Mucosa of descending colon (tissue), 3 donors: ENCODE measurements at regions not wholly inside any gene's neighbourhood (a gene's known extent, or its start where the extent isn't known, plus 50 kb on each side); places are given as distances from the start of the nearest gene placed in this dataset.
"Not testable (repeated sequence)": the region's sequence is repeated elsewhere in the genome, so short reads cannot be mapped to it uniquely, and the experiment has no call there.

ENCODE experiments used
- ATAC-seq: fragments of 200-7000 bp; cut with Tn5 transposase; one replicate; pipeline ENCODE4 v1.9.1; 2020; ENCODE audit warnings: mild to moderate bottlenecking, moderate library complexity
- DNase-seq, 3 donors: peaks; one replicate each; pipeline ENCODE4 v3.0.0-alpha.2; 2020
- H3K36me3 ChIP-seq: fragments of 200-600 bp; one replicate; pipeline ENCODE4 v1.8.0; 2021; ENCODE audit warnings: low read depth, mild to moderate bottlenecking
- H3K4me1 ChIP-seq: fragments of 200-600 bp; one replicate; pipeline ENCODE4 v1.8.0; 2021; ENCODE audit warnings: low read depth, mild to moderate bottlenecking
- H3K4me3 ChIP-seq: fragments of 200-600 bp; one replicate; pipeline ENCODE4 v1.8.0; 2021; ENCODE audit warnings: mild to moderate bottlenecking
- H3K9me3 ChIP-seq: fragments of 200-600 bp; one replicate; pipeline ENCODE4 v1.8.0; 2021; ENCODE audit warnings: mild to moderate bottlenecking
- intact Hi-C, 2 donors: fragments of 100-400 bp; cut with DNase I in 1 of 2; cut with micrococcal nuclease in 1 of 2; formaldehyde crosslinking; loops; one replicate each; pipeline versions ENCODE4 v1.11.0 to v1.11.1; 2022; cut with DNase I, micrococcal nuclease
- TF ChIP-seq, protein P1 (sequence below): fragments of 200-600 bp; IDR thresholded peaks from one replicate; pipeline ENCODE4 v1.8.0; 2022; ENCODE audit warnings: antibody characterized with exemption, mild to moderate bottlenecking
- donor health status: DM: no; HTN: no; CAD: no; lungs with moderate emphysema.
- donor health status: DM: no; HTN: no; CAD: no.
- donor health status: DM: no; HTN: yes; CAD: no.

- DNase-seq (no peak), ATAC-seq (no peak)
- no peak overlapping the region for H3K4me3 ChIP-seq
- TF ChIP-seq, protein P1, sequence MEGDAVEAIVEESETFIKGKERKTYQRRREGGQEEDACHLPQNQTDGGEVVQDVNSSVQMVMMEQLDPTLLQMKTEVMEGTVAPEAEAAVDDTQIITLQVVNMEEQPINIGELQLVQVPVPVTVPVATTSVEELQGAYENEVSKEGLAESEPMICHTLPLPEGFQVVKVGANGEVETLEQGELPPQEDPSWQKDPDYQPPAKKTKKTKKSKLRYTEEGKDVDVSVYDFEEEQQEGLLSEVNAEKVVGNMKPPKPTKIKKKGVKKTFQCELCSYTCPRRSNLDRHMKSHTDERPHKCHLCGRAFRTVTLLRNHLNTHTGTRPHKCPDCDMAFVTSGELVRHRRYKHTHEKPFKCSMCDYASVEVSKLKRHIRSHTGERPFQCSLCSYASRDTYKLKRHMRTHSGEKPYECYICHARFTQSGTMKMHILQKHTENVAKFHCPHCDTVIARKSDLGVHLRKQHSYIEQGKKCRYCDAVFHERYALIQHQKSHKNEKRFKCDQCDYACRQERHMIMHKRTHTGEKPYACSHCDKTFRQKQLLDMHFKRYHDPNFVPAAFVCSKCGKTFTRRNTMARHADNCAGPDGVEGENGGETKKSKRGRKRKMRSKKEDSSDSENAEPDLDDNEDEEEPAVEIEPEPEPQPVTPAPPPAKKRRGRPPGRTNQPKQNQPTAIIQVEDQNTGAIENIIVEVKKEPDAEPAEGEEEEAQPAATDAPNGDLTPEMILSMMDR: no peak
- intact Hi-C loops: no loop called here
- no peaks in the 10 kb centered on the region for H3K36me3 ChIP-seq
- peaks cover 3% of the 10 kb centered on the region for H3K9me3 ChIP-seq
- H3K4me1 ChIP-seq: no peaks in the 10 kb centered on the region
These were observed 69.6 kb upstream of the SGIP1 start for GRCh38 chr1:66464351-66464750.

GRCh38 chr1:66464802-66465201, 69.2 kb upstream of the SGIP1 start:
- Histone ChIP-seq H3K4me1 (no peaks in the 10 kb centered on the region), H3K36me3 (no peaks in the 10 kb centered on the region), H3K9me3 (peaks cover 3% of the 10 kb centered on the region), H3K4me3 (no peak overlapping the region)
- no peak for DNase-seq
- intact Hi-C loops: no loop called here
- TF ChIP-seq, protein P1: no peak
- no peak for ATAC-seq

GRCh38 chr1:66466695-66467094, 67.3 kb upstream of the SGIP1 start:
- intact Hi-C loops, ATAC-seq, H3K4me1 ChIP-seq: not testable (repeated sequence)

DNA sequence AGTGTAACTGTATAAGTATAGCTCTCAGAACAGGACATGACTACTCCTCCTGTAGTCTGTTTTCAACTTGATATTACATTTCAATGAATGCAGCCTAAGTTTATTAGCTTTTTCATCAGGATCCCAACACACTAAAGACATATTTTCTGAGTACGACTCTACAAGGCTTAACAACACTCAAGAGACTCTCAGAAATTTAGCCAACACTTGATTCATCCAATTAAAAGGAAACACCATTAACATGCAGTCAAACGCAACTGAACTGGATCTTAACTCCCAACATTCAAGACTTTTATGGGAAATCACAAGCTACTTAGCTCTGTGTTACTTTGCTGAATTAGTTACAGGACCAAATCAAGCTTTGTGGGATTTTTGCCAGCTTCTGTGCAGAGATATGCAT, 65.2 kb upstream of the SGIP1 start:
- no peaks in the 10 kb centered on the region for H3K36me3 ChIP-seq
- TF ChIP-seq, protein P1: no peak
- no peaks in the 10 kb centered on the region for H3K4me1 ChIP-seq
- no peaks in the 10 kb centered on the region for H3K9me3 ChIP-seq
- intact Hi-C loops: no loop called here
- ATAC-seq (no peak), DNase-seq (no peak)
- no peak overlapping the region for H3K4me3 ChIP-seq

More at GRCh38 chr1:66466695-66467094, 67.3 kb upstream of the SGIP1 start:
- not testable (repeated sequence) for DNase-seq, H3K4me3 ChIP-seq, H3K9me3 ChIP-seq, H3K36me3 ChIP-seq

- H3K4me1 ChIP-seq: no peaks in the 10 kb centered on the region
- H3K4me3 ChIP-seq: no peak overlapping the region
- no peak for ATAC-seq
- no peak for DNase-seq
- intact Hi-C loops: no loop called here
- H3K9me3 ChIP-seq: no peaks in the 10 kb centered on the region
- no peaks in the 10 kb centered on the region for H3K36me3 ChIP-seq
- TF ChIP-seq, protein P1: no peak
These were observed 58.0 kb upstream of the SGIP1 start for GRCh38 chr1:66475940-66476339.

DNA sequence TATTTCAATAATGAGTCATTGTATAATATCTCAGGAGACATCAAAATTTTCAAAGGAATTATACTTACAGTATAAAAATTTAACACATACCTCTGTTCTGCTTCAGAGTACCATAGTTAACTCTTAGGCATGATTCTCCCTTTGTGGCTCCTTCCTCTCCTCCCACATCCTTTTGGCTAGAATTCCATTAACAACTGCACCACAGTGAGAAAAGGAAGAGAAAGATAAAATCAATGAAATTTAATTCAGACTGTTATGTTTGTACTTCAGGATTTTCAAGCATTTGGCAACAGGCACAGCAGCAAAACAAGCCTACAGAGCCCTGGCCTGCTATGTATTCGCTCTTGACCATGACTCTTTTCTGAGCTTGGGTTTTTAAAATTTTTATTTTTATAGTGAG, 57.2 kb upstream of the SGIP1 start:
- no peak overlapping the region for H3K4me3 ChIP-seq
- intact Hi-C loops: no loop called here
- ATAC-seq: no peak

More for the DNA sequence above, 57.2 kb upstream of the SGIP1 start:
- Histone ChIP-seq H3K9me3 (no peaks in the 10 kb centered on the region), H3K4me1 (no peaks in the 10 kb centered on the region), H3K36me3 (no peaks in the 10 kb centered on the region)
- TF ChIP-seq, protein P1: no peak
- DNase-seq: no peak
